ENCODE measurements at regions not wholly inside any gene's neighbourhood (a gene's known extent, or its start where the extent isn't known, plus 50 kb on each side); places are given as distances from the start of the nearest gene placed in this dataset.
"Not testable (repeated sequence)": the region's sequence is repeated elsewhere in the genome, so short reads cannot be mapped to it uniquely, and the experiment has no call there.

DNA sequence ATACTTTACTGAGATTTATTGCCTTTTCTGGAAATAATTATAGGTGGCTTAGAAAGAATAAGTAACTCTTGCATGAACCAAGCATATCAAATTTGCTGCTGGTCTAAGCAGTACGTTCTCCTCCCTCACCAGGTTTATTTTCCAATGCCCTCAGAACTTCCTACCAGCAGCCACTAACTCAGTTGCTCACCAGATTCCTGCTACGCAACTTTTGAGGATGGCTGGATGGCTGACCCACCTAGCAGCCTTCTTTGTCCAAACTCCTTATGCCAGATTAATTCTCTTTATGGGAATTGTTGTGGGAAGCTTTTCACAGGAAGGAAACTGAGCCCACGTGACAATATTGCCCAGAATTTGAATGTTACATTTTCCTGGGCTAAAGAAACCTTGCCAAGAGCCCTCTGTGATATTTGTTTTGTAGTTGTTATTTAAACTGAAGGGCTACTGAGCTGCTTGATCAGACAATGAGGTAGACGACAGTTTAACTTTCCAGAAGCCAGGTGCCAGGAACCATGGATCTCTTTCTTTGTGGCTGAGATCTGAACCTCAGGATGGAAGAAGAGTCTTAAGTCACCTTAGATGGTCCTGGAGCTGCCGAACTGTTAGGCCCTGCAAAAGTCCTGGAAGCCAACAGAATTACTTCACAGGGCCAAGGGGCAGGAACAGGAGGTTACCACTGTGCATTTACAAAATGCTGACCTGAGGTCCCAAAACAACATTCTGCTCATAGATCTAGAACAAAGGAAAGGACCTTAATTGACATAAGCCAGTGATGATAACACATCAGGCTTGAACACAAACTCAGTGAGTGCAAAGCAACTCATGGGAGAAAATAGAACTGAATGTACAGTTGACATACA is 85.5 kb upstream of the ATP1A1 start:
- H3K4me3 ChIP-seq (ENCODE audit: low read length): no peak overlapping the region
- DNase-seq (ENCODE audit: low read depth, low spot score): no peak

- no peak for DNase-seq (ENCODE audit: low read depth, low spot score)
- no peak overlapping the region for H3K4me3 ChIP-seq (ENCODE audit: low read length)
Measured at GRCh38 chr1:116288201-116288598, 84.8 kb upstream of the ATP1A1 start.

GRCh38 chr1:116289193-116289592 is 83.9 kb upstream of the ATP1A1 start:
- H3K4me3 ChIP-seq (ENCODE audit: low read length): no peak overlapping the region
- no peak for DNase-seq (ENCODE audit: low read depth, low spot score)

GRCh38 chr1:116290085-116290705 is 82.8 kb upstream of the ATP1A1 start:
- DNase-seq (ENCODE audit: low read depth, low spot score): no peak
- no peak overlapping the region for H3K4me3 ChIP-seq (ENCODE audit: low read length)

DNA sequence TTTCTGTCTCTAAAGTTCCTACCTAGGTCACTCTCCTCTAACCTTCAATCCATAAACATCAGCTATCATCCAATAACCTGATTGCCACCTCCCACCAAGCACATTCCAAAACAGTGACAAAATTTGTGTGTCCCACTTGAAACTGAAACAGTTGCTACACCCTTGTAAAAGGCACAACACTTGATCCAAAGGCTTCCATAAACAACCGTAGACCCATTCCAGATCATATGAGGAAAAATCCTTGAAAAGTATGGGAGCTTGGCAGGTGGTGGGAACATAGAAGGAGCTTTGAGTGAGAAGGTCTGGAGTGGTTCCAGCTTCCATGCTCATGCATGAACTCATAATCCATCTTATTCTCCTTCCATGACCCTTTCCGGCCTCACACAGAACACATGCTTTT is 82.0 kb upstream of the ATP1A1 start:
- no peak for DNase-seq (ENCODE audit: low read depth, low spot score)
- H3K4me3 ChIP-seq (ENCODE audit: low read length): no peak overlapping the region

- no peak for DNase-seq (ENCODE audit: low read depth, low spot score)
- no peak overlapping the region for H3K4me3 ChIP-seq (ENCODE audit: low read length)
Measured at GRCh38 chr1:116292929-116293725, 79.9 kb upstream of the ATP1A1 start.

- DNase-seq (ENCODE audit: low read depth, low spot score): no peak
- H3K4me3 ChIP-seq (ENCODE audit: low read length): no peak overlapping the region
Measured at GRCh38 chr1:116297495-116298212, 75.4 kb upstream of the ATP1A1 start.

GRCh38 chr1:116298213-116298579 is 74.8 kb upstream of the ATP1A1 start:
- H3K4me3 ChIP-seq (ENCODE audit: low read length); DNase-seq (ENCODE audit: low read depth, low spot score): not testable (repeated sequence)

DNA sequence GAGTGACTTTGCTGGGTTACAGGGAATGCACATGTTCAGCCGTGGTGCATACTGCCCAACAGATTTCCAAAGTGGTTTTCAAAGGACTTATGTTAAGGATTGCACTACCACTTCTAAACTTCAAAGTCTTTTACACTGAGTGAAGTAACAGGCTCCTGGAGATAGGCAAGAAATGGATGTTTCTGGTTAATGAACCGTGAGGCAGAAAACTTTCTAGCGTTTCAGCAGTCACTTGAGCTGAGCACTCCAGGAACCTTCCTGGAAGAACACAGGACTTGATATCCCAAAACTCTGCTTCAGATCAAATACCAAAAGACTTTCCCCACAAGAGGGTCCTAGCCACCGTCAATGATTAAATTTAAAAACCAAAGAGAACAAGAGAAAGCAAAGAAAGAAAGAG is 74.3 kb upstream of the ATP1A1 start:
- no peak for DNase-seq (ENCODE audit: low read depth, low spot score)
- no peak overlapping the region for H3K4me3 ChIP-seq (ENCODE audit: low read length)

GRCh38 chr1:116299248-116299647 is 73.8 kb upstream of the ATP1A1 start:
- no peak for DNase-seq (ENCODE audit: low read depth, low spot score)
- H3K4me3 ChIP-seq (ENCODE audit: low read length): no peak overlapping the region

- DNase-seq (ENCODE audit: low read depth, low spot score): no peak
- H3K4me3 ChIP-seq (ENCODE audit: low read length): no peak overlapping the region
Measured at GRCh38 chr1:116302281-116302680, 70.8 kb upstream of the ATP1A1 start.

DNA sequence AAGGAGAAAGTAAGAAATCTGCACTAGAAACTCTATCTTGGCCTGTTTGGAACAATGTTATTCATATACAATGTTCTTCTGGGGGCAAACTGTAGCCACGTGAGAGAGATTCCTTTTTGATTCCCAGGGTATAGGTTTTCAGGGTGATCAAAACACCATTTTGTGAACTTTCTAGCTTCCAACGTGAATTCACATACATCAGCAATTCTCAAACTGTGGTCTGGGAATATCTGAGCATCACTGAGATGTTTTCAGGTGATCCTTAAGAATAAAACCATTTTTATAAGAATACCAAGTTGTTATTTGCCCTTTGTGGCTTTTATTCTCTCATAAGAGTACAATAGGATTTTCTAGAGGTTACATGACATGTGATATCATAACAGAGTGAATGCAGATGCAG is 66.9 kb upstream of the ATP1A1 start:
- H3K4me3 ChIP-seq (ENCODE audit: low read length): no peak overlapping the region
- no peak for DNase-seq (ENCODE audit: low read depth, low spot score)

GRCh38 chr1:116306840-116307442 is 66.1 kb upstream of the ATP1A1 start:
- no peak overlapping the region for H3K4me3 ChIP-seq (ENCODE audit: low read length)
- no peak for DNase-seq (ENCODE audit: low read depth, low spot score)

GRCh38 chr1:116308276-116308675 is 64.8 kb upstream of the ATP1A1 start:
- DNase-seq (ENCODE audit: low read depth, low spot score): no peak
- no peak overlapping the region for H3K4me3 ChIP-seq (ENCODE audit: low read length)

DNA sequence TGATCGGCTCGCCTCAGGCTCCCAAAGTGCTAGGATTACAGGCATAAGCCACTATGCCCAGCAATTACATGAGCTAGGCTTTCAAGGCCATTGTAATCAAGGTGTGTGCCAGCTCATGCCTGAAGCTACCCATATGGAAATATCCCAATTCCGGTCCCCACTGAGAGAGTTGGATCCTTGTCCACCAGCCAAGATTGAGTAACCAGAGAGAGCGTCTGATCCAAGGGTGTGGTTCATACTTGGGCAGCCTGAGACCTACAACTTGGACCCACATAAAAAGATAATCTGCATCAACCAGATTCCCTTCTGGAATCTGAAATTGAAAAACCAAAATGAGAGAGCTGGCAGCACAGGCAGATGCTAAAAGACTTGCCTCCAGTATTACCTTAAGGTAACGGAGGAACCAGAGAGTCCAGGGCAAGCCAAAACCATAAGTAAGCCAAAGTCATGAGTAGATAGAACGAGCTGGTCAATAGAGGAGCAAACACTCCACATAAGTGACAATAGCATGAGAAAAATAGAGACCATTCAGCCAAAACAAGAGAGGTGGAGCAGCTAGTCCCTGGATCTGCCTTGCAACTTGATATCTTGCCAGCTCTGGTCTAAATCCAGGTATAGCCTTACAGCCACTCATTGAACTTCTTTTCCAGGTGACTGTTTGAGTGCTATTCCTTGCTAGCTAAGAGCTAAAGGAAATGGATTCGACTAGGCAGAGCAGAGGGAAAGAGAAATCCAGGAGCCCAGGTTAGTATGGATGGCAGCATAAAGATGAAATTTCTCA is 63.8 kb upstream of the ATP1A1 start:
- H3K4me3 ChIP-seq (ENCODE audit: low read length): no peak overlapping the region
- DNase-seq (ENCODE audit: low read depth, low spot score): no peak

DNA sequence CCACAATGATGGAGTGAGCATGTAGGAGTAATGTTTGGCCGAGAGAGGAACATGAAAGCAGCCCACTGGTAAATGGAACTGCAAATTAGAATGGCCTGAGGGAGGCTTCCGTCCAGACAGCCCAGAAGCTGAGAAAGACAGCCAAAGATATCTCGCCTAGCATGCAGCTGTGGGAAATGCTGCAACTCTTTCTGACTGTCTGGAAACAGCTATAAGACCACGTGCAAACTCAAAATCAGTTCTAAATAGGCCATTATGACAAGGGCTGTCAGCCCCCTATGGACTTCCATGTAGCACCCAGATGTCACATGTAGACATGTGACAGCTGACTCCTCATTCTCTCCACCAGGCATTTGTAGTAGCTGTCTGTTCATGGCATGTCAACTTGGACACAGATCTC is 62.9 kb upstream of the ATP1A1 start:
- H3K4me3 ChIP-seq (ENCODE audit: low read length): no peak overlapping the region
- no peak for DNase-seq (ENCODE audit: low read depth, low spot score)

DNA sequence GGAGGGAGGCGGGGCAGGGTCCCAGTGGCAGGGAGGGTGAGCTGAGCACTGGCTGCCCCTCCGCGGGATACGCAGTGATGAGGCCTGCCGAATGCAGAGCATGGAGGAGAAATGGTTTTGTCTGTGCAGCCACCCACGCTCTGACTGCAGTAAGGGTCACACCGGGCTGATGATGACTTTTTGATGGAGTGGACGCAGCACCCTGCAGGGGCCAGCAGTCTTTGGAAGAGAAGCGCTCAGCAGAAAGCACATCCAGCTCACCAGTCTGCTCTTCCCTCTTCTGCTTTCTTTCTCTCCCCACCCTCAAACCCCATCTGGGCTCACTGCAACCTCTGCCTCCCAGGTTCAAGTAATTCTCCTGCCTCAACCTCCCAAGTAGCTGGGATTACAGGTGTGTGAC is 61.9 kb upstream of the ATP1A1 start:
- no peak for DNase-seq (ENCODE audit: low read depth, low spot score)
- no peak overlapping the region for H3K4me3 ChIP-seq (ENCODE audit: low read length)
